22Rv1 (cell line): ENCODE measurements at regions not wholly inside any gene's neighbourhood (a gene's known extent, or its start where the extent isn't known, plus 50 kb on each side); places are given as distances from the start of the nearest gene placed in this dataset.

ENCODE experiments used
- H3K27ac ChIP-seq: fragments of 450-650 bp; 2 replicates; pipeline ENCODE4 v1.5.1; 2017
- ZFX ChIP-seq: fragments of 450-650 bp; IDR thresholded peaks from 2 replicates; pipeline ENCODE4 v1.6.1; 2017; ENCODE audit warnings: antibody characterized with exemption, borderline replicate concordance
- TF ChIP-seq, protein P1 (sequence below): fragments of 450-650 bp; IDR thresholded peaks from 2 replicates; pipeline ENCODE4 v1.5.1; 2017; ENCODE audit warnings: mild to moderate bottlenecking

DNA sequence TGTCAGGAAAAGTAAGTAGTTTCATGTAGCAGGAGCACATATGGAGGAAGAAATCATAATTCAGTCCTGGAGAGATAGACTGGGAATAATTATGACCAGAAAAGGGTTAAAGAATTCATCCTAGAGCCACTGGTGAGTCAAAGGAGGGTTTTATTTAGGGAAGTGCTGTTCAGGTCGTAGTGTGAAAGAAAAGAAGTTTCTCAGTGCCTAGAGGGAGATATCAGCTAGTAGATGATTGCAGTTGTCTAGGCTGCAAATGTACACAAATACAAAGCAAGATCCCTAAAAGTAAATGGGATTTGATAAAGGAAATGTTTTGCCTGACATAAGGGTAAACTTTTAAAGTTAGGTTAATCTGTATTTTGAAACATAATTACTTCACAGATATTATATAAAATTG is 403.2 kb downstream of the ACTRT1 start:
- TF ChIP-seq ZFX = no peak
- TF ChIP-seq, protein P1, sequence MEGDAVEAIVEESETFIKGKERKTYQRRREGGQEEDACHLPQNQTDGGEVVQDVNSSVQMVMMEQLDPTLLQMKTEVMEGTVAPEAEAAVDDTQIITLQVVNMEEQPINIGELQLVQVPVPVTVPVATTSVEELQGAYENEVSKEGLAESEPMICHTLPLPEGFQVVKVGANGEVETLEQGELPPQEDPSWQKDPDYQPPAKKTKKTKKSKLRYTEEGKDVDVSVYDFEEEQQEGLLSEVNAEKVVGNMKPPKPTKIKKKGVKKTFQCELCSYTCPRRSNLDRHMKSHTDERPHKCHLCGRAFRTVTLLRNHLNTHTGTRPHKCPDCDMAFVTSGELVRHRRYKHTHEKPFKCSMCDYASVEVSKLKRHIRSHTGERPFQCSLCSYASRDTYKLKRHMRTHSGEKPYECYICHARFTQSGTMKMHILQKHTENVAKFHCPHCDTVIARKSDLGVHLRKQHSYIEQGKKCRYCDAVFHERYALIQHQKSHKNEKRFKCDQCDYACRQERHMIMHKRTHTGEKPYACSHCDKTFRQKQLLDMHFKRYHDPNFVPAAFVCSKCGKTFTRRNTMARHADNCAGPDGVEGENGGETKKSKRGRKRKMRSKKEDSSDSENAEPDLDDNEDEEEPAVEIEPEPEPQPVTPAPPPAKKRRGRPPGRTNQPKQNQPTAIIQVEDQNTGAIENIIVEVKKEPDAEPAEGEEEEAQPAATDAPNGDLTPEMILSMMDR = no peak
- H3K27ac ChIP-seq = no peak overlapping the region

DNA sequence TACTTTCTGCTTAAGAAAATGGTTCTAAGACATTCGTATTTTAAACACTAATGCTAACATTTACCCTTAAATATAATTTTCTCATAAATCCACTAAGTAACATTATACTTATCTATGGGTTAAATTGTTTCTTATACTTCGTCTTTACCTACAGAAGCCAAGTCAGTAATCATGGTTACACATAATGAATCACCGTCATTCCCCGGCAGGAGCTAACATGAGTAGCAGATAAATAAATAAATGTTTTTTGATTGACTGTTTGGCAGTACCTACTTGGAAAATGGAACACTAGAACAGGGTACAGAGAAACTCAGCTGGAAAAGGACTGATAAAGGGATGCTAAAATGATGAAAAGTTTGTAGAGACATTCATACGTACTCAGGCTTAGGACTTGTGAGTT is 430.4 kb downstream of the ACTRT1 start:
- TF ChIP-seq, protein P1 = no peak
- no peak for TF ChIP-seq ZFX
- no peak overlapping the region for H3K27ac ChIP-seq

DNA sequence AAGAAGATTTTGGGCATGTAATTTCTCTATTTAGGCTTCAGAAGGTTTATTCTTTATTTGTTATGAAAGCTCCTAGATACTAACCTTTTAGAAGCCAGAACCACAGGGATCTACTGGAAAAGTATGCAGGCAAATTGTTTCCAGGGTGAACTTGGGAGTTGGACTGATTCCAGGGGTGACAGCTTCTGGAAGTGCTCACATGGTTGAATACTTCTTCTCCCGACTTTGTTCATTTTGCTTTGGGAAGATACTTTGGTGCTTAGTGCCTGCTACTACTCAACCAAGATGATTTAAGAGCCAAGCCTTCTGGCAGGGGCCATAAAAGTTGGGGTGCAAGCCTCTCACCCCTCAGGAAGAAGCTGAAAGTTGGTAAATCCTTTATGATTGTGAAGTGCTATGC is 445.6 kb downstream of the ACTRT1 start:
- H3K27ac ChIP-seq = no peak overlapping the region
- TF ChIP-seq ZFX = no peak
- TF ChIP-seq, protein P1 = no peak

DNA sequence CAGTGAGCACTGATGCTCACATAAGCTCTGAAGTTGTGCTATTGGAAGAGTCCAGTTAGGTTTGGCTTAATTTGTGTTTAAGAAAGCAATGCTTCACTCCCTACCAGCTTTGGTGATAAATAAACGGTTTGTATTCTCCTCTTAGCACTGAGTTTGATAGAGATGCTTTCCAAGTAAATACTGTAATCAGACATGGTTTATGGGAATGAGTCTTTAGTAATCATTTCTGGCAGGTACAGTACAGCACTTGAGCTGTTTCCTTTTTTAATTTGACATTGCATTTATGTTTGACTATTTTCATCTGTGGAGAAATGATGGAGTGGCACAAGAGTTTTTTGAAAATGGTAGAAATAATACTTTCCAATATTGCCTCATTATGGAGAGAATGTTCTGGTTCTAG is 455.3 kb downstream of the ACTRT1 start:
- H3K27ac ChIP-seq = no peak overlapping the region
- TF ChIP-seq ZFX = no peak
- TF ChIP-seq, protein P1 = no peak

DNA sequence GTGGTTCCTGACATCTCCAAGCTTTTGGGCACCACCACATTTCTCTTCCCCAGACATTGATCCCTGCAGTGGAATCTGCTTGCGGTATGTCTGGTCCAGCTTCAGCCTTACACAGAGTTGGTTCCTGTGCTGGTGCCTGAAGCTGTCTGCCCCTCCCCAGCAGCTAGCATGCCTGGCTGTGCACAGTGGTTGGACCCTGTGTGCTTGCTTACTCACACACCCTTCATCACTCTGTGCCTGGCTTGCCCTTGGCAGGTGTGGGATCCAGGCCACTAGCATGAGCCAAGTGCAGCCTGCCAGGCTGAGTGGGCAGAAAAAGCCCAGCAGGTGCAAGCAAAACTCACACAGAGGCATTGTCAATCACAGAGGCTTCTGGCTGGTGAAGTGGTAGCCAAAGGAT is 473.8 kb downstream of the ACTRT1 start:
- no peak for TF ChIP-seq ZFX
- TF ChIP-seq, protein P1 = no peak
- H3K27ac ChIP-seq = no peak overlapping the region

DNA sequence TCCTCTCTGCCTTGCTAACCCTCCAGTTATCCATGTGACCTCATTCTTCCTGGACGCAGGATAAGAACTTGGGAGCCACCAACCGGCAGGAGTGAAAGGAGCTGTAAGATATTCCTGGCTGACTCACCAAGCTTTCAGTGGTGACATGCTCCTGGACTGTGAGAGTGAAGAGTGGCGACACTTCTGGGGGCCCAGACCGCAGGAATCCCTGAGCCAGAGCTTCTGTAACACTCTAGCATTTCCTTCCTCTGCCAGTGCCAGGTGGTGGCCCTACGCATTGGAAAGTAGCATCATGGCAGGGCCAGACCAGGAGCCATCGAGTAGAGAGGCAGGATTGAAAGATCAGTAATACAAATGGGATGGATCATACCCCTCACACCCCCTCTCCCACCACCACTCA is 474.3 kb downstream of the ACTRT1 start:
- TF ChIP-seq ZFX = no peak
- TF ChIP-seq, protein P1 = no peak
- H3K27ac ChIP-seq = no peak overlapping the region

DNA sequence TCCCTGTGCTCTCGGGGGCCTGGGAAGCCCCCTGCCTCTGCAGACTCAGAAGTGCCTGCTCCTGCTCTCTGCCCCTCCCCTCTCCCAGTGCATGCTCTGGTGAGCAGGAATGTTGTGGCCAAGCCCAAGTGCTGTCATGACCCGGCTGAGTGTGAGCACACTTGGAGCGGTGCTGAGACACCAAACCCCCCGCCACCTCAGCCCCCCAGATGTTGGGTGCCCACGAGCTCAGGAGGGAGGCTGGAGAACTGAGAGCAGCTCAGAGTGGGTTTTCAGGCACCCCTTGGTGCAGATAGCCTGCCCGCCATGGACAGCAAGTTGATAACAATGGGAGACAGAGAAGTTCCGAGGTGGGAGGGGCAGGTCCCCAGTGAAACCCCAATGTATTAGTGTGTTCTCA is 477.4 kb downstream of the ACTRT1 start:
- H3K27ac ChIP-seq = no peak overlapping the region
- TF ChIP-seq ZFX = no peak
- TF ChIP-seq, protein P1 = no peak

DNA sequence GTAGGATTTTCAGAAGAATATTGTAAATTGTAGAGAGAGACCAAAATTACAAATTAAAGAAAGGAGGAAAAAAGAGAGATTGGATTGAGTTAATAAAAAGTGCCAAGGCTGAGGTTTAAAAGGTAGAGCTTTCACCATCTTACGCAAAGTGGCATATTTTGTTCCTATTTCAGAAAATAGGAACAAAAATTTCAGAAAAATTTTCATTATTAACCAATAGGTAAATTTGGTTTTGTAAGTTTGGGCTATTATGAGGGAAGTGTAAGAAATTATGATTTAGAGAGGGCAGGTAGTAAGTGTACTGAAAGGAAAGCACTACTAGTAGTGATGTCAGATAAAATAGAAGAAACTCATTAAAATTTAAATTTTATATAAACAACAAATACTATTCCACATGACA is 479.7 kb downstream of the ACTRT1 start:
- TF ChIP-seq, protein P1 = no peak
- no peak overlapping the region for H3K27ac ChIP-seq
